ENCODE measurements at regions not wholly inside any gene's neighbourhood (a gene's known extent, or its start where the extent isn't known, plus 50 kb on each side); places are given as distances from the start of the nearest gene placed in this dataset.
"Not testable (repeated sequence)": the region's sequence is repeated elsewhere in the genome, so short reads cannot be mapped to it uniquely, and the experiment has no call there.

- H3K4me3 Mint-ChIP-seq; H2AFZ ChIP-seq (ENCODE audit: low read length); H3K27me3 Mint-ChIP-seq (ENCODE audit: low read depth); H3K4me2 ChIP-seq (ENCODE audit: insufficient read depth, insufficient read length, low read length); H3K4me1 ChIP-seq (ENCODE audit: insufficient read depth, low read length); H3K79me1 ChIP-seq (ENCODE audit: insufficient read depth, low read depth, low read length, poor library complexity, severe bottlenecking); H4K20me1 ChIP-seq (ENCODE audit: control insufficient read depth, insufficient read depth, insufficient read length); H3K23ac ChIP-seq (ENCODE audit: insufficient read length, low read depth, low read length); H3K79me2 ChIP-seq (ENCODE audit: insufficient read depth, low read length); H2BK20ac ChIP-seq (ENCODE audit: low read depth, low read length, poor library complexity, severe bottlenecking); H3K36me3 Mint-ChIP-seq (ENCODE audit: insufficient read depth in 1 of 3, low read depth in 3 of 3); H3K9ac ChIP-seq (ENCODE audit: extremely low read depth, insufficient read length, low read length); H3K56ac ChIP-seq (ENCODE audit: insufficient read length, low read depth, low read length); H2BK5ac ChIP-seq (ENCODE audit: insufficient read length, low read length); H3K14ac ChIP-seq (ENCODE audit: insufficient read depth, low read length); H3K9me3 ChIP-seq (ENCODE audit: control insufficient read depth, low read depth, low read length); H4K8ac ChIP-seq (replicated peaks; ENCODE audit: insufficient read length, low read depth, low read length); H3K27me3 ChIP-seq (ENCODE audit: insufficient read depth, low read length); H3K4ac ChIP-seq (ENCODE audit: low read depth, low read length); H2BK120ac ChIP-seq (ENCODE audit: low read depth, low read length, poor library complexity, severe bottlenecking); H3K18ac ChIP-seq (ENCODE audit: insufficient read length, low read depth, low read length); H3K9me3 Mint-ChIP-seq; H4K91ac ChIP-seq (ENCODE audit: insufficient read length, low read depth, low read length); H2BK12ac ChIP-seq (ENCODE audit: insufficient read length, low read depth, low read length); H4K5ac ChIP-seq (ENCODE audit: insufficient read length, low read depth, low read length); H3K4me1 Mint-ChIP-seq; H3K27ac Mint-ChIP-seq; H2AK5ac ChIP-seq (ENCODE audit: insufficient read length, low read length); H3K23me2 ChIP-seq (ENCODE audit: insufficient read length, low read depth, low read length, poor library complexity, severe bottlenecking); H2BK15ac ChIP-seq (ENCODE audit: low read depth, low read length); H3T11ph ChIP-seq (ENCODE audit: low read length); DNase-seq; H3K27ac ChIP-seq (ENCODE audit: insufficient read length, low read depth, low read length): not testable (repeated sequence)
- WGBS (ENCODE audit: extremely low coverage, insufficient read length, low lambda C conversion rate), result no CpG with 5 or more reads among the region's 5 CpGs
These were observed 50.1 kb upstream of the FAM72C start for GRCh38 chr1:144021690-144022384.

Measured in H9 (cell line).